NCI-H748 treated with DMSO at 0.1 percent for 48 hours (cell line): ENCODE measurements at regions not wholly inside any gene's neighbourhood (a gene's known extent, or its start where the extent isn't known, plus 50 kb on each side); places are given as distances from the start of the nearest gene placed in this dataset.
"Not testable (repeated sequence)": the region's sequence is repeated elsewhere in the genome, so short reads cannot be mapped to it uniquely, and the experiment has no call there.

ENCODE experiments used
- DNase-seq: peaks from one replicate; lab custom pipeline; 2025; lab: John Stamatoyannopoulos, UW

GRCh38 chr14:103186909-103187586 is 63.8 kb downstream of the TNFAIP2 start:
- no peak for DNase-seq

DNA sequence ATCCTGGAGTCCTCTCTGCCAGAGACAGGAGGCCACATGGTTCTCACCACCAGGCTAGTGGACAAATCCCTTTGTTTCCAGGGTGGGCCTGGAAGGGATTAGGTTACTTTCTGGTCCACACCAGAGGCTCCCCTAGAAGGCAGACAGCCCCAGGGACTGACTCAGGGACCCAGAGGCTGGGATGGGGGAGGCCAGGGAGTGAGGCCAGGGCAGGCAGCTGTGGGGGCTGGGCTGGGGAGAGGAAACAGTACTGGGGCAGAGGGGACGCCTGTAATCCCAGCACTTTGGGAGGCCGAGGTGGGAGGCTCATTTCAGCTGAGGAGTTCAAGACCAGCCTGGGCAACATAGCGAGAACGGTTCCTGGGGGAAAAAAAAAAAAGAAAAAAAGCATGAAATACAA is 64.7 kb downstream of the TNFAIP2 start:
- DNase-seq = no peak

DNA sequence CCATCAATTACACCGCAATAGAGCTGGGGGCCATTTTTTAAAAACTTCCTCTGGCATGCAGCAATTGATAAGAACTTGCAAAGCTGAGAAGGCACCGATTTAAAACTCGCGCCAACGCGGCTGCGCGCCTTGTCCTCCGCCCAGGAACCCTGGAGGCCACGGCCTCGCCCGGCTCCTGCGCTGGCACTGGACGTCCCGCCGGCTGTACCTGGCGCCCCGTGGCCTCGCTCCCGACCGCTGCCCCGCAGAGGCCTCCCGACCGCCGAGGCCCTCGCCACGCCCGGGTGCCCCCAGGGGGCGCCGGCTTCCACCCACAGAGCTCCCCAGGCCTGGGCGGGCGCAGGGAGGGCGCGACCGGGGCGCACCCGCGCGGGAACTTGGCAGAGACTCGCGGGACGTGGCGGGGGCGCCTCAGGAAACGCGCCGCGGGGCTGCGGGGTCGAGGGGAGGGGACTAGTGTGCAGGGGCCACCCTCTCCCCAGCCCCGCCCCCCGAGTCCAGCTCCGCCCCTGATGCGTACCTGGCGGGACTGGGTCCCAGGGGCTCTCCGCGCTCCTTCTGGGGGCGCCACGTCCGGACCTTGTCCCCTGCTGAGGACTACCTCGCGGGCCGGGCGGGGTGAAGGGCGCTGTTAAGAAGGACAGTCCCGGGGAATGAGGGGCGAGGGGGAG is 65.7 kb downstream of the TNFAIP2 start:
- DNase-seq = no peak

- DNase-seq = no peak
Measured at GRCh38 chr14:103189481-103190470, 66.5 kb downstream of the TNFAIP2 start.

GRCh38 chr14:103190741-103191140 is 67.5 kb downstream of the TNFAIP2 start:
- no peak for DNase-seq

DNA sequence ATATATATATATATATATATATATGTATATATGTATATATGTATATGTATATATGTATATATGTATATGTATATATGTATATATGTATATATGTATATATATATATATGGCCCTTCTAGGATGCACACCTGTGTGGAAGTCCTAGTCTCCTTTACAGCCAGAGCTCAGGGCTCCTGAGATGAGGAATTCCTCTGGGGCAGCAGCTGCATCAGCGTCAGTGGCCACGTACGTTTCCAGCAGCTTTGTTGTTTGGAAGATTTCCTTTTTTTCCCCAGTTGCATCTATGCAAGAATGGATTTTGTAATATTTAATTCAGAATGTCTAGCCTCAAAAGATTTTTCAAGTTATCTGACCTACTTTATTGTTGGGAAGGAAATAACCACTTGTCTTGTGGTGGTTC is 68.6 kb downstream of the TNFAIP2 start:
- no peak for DNase-seq

- DNase-seq = no peak
Measured at GRCh38 chr14:103192246-103192840, 69.1 kb downstream of the TNFAIP2 start.

- not testable (repeated sequence) for DNase-seq
Measured at GRCh38 chr14:103192861-103193260, 69.6 kb downstream of the TNFAIP2 start.

- DNase-seq = not testable (repeated sequence)
Measured at GRCh38 chr14:103193491-103193890, 70.2 kb downstream of the TNFAIP2 start.

GRCh38 chr14:103194256-103195045 is 71.2 kb downstream of the TNFAIP2 start:
- DNase-seq = no peak

DNA sequence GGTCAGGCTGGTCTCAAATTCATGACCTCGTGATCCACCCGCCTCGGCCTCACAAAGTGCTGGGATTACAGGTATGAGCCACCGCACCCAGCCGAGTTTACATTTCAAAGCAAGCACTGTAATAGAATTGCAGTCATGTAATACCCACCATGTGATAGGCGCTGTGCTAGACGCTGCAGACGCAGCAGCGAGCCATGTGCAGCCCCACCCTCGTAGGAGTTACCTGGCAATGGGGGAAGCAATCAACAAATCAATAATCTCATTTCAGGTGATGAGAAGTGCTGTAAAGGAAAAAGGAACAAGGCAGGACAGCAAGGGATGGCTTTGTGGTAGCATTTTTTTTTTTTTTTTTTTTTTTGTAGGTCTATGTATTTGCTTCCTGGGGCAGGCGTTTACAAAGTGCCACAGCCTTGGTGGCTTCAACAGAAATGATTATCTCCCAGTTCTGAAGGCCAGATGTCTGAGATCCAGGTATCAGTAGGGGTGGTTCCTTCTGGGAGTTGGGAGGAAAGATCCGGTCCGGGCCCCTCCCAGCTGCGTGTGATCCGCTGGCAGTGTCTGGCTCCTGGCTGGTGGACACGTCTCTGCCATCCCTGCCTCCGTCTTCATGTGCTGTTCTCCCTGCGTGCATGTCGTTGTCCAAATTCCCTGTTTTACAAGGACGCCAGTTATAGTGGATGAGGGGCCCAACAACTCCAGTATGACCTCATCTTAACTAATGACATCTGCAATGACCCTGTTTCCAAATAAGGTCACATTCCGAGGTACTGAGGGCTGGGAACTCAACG is 72.8 kb downstream of the TNFAIP2 start:
- no peak for DNase-seq

GRCh38 chr14:103196716-103197115 is 73.5 kb downstream of the TNFAIP2 start:
- DNase-seq = no peak

GRCh38 chr14:103198131-103199105 is 75.2 kb downstream of the TNFAIP2 start:
- DNase-seq = no peak

- no peak for DNase-seq
Measured at GRCh38 chr14:103199124-103199523, 75.9 kb downstream of the TNFAIP2 start.

- no peak for DNase-seq
Measured at GRCh38 chr14:103201801-103202200, 78.5 kb downstream of the TNFAIP2 start.

- DNase-seq = no peak
Measured at GRCh38 chr14:103204852-103205540, 81.7 kb downstream of the TNFAIP2 start.

GRCh38 chr14:103205541-103205906 is 82.3 kb downstream of the TNFAIP2 start:
- DNase-seq = no peak

GRCh38 chr14:103206023-103206481 is 82.8 kb downstream of the TNFAIP2 start:
- no peak for DNase-seq
